ENCODE measurements at regions not wholly inside any gene's neighbourhood (a gene's known extent, or its start where the extent isn't known, plus 50 kb on each side); places are given as distances from the start of the nearest gene placed in this dataset.

DNA sequence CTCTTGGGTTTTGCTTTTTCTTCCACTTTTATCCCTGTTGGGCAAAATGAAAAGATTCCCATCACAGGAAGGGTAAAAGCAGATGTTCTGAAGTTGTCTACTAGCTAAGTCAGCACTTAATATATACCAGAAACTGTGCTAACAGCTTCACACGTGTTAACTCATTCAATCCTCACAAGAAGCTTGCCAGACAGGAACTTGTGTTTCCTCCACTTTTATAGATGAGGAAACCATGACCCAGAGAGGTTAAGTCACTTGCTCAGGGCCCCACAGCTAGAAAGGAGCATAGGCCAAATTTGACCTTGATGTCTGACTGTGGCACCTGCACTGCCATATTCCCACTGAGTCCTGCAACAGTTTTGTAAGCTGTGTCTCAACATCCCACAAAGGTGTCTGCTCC lies 76.8 kb upstream of the EPC2 start:
- no peak for DNase-seq (ENCODE audit: low spot score)

DNA sequence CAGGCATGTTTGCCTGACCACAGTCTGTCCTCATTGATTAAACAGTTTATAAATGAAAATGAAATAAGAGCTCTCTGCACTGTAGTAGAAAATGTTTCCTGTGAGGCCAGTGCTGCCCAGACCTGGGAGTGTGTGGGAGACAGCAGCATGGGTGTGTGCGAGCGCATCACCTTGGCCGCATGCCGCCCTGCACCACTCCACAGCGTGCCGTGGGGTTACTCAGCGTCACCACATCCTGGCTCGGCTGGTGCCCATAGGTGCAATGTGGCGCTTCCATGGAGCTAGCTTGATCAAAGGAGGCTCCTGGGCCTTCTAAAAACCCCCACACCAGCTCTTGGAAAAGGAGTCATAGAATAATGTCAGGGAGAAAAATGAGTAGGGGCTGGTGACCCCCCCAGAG lies 76.0 kb upstream of the EPC2 start:
- peak; percentile 57 for DNase-seq (ENCODE audit: low spot score)

DNA sequence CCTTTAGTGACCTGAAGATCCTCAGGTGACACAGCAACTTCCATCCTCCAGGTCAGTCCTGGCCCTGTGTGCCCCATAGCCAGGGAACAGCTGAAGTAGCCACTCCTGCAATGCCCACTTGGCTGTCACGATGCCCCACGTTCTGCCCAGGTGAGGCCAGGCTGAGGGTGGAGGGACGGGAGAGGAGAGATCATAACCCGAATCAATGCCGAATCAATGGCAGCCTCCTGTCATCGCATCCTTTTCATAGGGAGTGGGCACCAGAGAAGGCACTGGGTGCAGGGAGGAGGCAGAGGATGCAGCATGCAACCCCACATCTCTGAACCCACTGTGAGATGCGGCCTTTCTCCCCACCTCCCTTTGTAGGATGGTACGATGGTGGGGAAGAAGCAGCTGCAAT lies 75.3 kb upstream of the EPC2 start:
- no peak for DNase-seq (ENCODE audit: low spot score)

DNA sequence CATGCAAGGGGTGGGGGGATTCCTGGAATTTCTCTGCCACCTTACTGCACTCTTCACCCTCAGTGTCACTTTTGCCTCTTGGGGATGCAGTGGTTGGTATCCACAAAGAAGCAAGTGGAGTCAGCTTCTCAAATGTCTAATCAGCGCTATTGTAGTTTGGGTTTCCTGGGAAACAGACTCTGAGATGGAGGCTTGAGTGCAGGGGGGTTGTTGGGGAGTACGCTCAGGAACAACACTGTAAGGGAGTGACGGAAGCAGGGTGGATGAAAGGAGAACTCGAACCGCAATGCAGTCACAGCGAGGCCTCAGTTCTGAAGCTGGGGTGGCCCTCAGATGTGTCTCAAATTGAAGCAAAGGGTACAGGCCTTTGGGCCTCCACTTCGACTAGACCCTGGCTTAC lies 73.6 kb upstream of the EPC2 start:
- DNase-seq (ENCODE audit: low spot score) = no peak

DNA sequence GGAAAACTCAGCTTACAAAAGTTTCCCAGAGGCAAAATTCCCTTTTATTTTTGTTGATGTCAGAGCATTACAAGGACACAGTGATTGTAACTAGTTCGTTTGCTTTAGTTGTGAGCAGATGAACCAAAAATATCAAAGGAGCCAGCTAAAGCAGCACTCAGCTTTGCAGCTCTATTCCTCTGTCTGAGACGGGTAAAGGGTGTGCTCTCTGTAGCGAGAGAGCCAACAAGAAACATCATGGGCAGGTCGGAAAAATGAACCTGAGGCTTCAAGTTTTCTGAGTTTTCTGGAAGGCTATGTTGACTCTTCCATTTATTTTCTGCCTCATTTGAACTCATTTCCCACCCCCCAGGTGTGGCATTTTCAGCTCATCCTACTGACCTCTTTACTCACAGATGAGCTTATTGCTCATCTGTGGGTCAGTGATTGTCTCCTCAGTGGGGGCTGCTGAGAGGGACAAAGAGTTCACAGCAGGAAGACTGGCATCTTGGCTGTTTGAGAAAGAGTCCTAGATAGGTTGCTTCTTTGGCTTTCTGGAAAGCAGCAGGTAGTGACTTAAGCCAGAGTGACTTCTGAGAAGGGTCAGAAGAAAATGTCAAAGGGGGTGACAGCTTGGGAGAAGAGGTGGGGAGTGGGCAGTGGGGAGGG lies 66.6 kb upstream of the EPC2 start:
- no peak for DNase-seq (ENCODE audit: low spot score)

DNA sequence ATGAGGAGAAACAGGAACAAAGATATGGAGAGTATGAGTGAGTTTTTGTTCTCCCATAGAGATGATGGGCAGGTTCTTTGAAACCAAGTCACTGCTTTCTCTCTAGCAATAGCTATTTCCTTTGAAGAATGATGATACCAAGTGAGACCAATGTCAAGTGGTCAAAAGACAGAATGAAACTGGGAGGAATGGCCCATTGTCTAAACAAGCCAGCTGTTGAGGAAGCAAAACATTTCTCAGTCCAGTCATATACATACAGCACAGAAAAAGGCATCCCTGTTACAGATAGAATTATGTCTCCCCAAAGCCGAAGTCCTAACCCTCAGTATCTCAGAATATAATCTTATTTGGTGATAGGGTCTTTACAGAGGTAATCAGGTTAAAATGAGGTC lies 66.1 kb upstream of the EPC2 start:
- DNase-seq (ENCODE audit: low spot score) = no peak

DNA sequence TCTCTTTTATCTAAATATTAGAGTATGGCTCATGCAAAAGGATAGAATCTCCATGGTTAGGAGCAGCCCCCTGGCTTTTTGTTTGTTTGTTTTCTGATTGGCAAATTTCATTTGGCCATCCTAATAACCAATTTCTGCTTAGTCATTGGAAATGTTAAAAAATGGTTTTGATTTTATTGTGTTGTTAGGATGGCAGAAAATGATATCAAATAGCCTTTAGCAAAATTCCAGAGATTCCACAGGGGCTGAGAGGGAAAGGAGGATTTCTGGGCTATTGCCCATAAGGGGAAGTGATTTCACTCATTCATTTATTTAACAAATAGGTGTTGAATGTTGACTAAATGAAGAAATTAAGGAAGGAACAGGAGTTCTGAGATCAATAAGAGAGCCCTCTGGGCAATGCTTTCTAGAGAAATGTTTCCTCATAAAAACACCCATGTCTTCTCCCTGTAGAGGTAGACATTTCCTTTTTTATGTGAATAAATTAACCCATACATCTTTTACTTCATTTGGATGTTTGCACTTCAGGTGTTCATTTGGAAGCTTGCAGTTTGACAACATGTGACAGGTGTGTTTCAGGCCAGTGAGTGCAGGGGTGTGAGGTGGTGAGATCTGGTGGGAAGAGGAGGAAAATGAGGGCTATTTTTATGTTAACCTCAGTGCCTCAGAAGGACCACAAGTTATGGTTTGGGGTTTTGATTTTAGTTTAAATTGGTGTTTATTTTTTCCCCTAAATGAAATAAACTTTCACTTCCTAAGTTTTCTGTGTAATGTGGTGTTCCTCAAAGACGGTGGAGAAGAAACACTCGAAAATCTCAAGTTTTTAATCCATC lies 61.7 kb upstream of the EPC2 start:
- DNase-seq (ENCODE audit: low spot score) = no peak

DNA sequence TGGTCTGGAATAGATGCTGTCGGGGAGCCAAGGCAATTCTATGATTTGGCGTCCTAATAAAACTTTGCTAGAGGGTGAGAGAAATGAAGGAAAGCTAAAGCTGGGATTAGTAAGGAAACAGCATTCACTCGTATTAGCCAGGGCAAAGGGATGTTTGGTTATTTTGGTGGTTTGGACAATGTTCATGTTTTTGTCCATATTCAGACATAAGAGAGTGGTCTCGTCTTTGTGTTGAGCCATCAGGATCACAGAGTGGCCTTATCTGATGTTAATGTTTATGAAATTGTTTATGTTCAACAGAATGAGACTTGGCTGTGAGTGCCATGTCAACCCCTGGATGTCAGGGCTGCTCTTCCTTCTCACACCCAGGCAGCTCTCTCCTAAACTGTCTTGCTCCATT lies 58.9 kb upstream of the EPC2 start:
- DNase-seq (ENCODE audit: low spot score) = no peak

DNA sequence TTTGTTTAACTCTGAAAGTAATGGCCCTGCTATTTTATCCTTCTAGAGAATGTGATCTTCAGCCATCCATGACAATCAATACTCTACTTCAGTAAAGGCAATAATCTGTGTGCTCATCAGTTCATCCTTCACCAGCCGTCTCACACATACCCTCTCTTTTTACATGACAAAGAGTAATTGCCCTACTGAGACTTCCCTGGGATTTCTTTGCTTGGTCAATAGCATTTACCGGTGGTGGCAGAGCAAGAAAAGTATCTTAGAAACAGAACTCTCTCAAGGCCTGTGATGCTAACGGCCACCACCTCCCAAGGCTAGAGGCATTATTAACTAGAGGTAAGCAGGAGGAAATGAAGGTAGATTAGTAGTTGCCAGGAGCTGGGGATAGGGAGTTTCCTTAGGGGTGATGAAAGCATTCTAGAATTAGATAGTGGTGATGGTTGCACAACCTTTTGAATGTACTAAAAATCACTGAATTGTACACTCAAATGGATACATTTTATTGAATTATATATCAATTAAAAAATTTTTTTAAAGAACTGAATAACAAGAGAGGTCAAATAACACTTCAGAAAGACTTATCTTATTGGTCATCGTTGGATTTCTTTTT lies 57.9 kb upstream of the EPC2 start:
- DNase-seq (ENCODE audit: low spot score) = no peak

DNA sequence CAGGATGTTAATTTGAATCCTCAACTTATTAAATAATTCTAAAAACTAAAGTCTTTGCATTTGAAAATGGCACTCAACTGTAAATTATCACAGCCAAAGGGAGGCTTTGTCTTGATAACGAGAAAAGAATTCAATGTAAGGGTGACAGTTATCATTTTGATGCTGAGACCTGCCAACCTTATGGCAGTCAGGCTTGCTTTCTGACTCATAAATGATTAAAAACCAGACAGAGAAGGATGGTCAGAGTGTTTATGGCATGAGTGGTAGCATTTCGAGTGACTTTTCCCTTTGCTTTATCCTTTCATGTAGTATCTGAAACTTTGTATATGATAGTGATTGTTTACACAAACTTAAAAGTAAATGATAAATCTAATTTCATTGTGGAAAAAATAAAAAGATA lies 53.9 kb upstream of the EPC2 start:
- DNase-seq (ENCODE audit: low spot score) = no peak

DNA sequence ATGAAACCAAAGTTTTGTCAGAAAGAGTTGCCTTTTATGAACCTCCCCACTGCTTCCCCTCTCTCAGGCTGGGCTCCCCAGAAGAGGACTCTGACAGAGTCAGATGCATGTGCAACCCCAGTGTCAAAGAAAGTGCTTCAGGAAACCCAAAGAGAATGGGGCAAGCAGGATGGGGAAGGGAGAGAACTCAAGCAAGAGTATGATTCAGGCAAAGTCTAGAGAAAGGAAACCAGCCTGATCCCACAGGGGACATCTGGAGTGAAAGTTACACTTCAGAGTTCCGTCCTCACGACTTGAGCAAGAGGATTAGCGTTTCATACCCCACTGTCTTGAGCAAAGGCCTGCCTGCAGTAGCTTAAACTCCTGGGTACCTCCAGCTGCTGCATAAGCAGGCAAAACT lies 51.8 kb upstream of the EPC2 start:
- no peak for DNase-seq (ENCODE audit: low spot score)

DNA sequence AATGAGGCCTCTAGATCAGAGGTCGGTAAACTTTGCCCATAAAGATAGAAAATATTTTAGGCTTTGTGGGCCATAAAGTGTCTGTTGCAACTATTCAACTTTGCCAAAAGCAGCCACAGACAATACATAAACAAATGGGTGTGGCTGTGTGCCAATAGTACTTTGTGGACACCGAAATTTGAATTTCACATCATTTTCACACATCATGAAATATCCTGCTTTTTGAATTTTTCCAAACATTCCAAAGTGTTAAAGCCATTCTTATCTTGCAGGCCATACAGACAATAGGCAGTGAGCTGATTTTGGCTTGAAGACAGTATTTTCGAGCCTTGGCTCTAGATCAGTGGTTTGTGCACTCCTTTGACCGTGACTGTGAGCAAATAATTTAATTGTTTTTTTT lies 51.1 kb upstream of the EPC2 start:
- no peak for DNase-seq (ENCODE audit: low spot score)

DNA sequence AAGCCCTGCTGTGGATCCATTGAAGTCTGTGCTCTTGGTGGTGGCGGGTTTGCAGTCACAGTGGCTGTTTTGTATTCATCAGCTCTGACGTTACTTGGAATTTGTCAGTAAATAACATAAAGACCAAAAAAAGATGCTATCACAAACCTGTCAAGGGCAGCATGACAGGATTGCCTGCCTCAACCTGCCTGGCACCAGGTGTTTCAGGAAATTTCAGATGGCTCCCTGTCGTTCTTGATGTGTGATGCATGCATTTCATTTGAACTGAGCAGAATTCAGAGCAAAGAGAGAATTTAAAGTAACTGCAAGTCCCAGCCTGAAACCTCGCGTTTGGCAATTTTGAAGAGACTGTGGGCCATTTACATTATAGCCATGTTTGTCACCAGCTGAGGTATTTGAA lies 50.3 kb upstream of the EPC2 start:
- no peak for DNase-seq (ENCODE audit: low spot score)
